DOHH2 (cell line): ENCODE measurements at regions not wholly inside any gene's neighbourhood (a gene's known extent, or its start where the extent isn't known, plus 50 kb on each side); places are given as distances from the start of the nearest gene placed in this dataset.

Source experiments
- H3F3A ChIP-seq: fragments of 200-600 bp; sonication (generic), shearing (Covaris generic); 2 replicates; pipeline ENCODE4 v1.6.0; 2016; ENCODE audit warnings: antibody characterized with exemption, mild to moderate bottlenecking; ENCODE audit not compliant: control insufficient read depth, insufficient read depth
- H3K27ac ChIP-seq: fragments of 200-600 bp; sonication (generic); 2 replicates; pipeline ENCODE4 v1.5.1; 2014; ENCODE audit warnings: low read depth, mild to moderate bottlenecking, low read length, moderate library complexity
- H3K27me3 ChIP-seq: fragments of 200-600 bp; sonication (generic); 2 replicates; pipeline ENCODE4 v1.6.1; 2014; ENCODE audit warnings: mild to moderate bottlenecking, low read length, mixed read lengths; ENCODE audit not compliant: control insufficient read depth
- H3K36me3 ChIP-seq: fragments of 200-600 bp; sonication (generic); 2 replicates; pipeline ENCODE4 v1.6.1; 2014; ENCODE audit warnings: mild to moderate bottlenecking, low read length, moderate library complexity, mixed read lengths; ENCODE audit not compliant: control insufficient read depth
- H3K4me1 ChIP-seq: fragments of 200-600 bp; sonication (generic); 2 replicates; pipeline ENCODE4 v1.6.1; 2014; ENCODE audit warnings: mild to moderate bottlenecking, low read length, mixed read lengths; ENCODE audit not compliant: control insufficient read depth
- H3K4me2 ChIP-seq: fragments of 200-600 bp; sonication (generic); 2 replicates; pipeline ENCODE4 v1.6.0; 2014; ENCODE audit warnings: mild to moderate bottlenecking, low read length, moderate library complexity
- H3K4me3 ChIP-seq: fragments of 200-600 bp; sonication (generic); 2 replicates; pipeline ENCODE4 v1.5.1; 2014; ENCODE audit warnings: mild to moderate bottlenecking, low read length, mixed read lengths
- H3K79me2 ChIP-seq: fragments of 200-600 bp; sonication (generic); 2 replicates; pipeline ENCODE4 v1.6.1; 2014; ENCODE audit warnings: mild to moderate bottlenecking, low read length, mixed read lengths; ENCODE audit not compliant: control insufficient read depth
- H3K9me2 ChIP-seq: fragments of 200-600 bp; sonication (generic); replicated peaks from 2 replicates; pipeline ENCODE4 v1.6.1; 2014; ENCODE audit warnings: mild to moderate bottlenecking, low read length, mixed read lengths; ENCODE audit not compliant: control insufficient read depth
- H3K9me3 ChIP-seq: fragments of 200-600 bp; sonication (generic); 2 replicates; pipeline ENCODE4 v1.6.1; 2014; ENCODE audit warnings: antibody characterized with exemption, low read length, mixed read lengths; ENCODE audit not compliant: control insufficient read depth, insufficient read depth
- H4K20me1 ChIP-seq: fragments of 200-600 bp; sonication (generic); 2 replicates; pipeline ENCODE4 v1.6.0; 2014; ENCODE audit warnings: low read depth, mild to moderate bottlenecking, antibody characterized with exemption, low read length, moderate library complexity; ENCODE audit not compliant: control insufficient read depth, insufficient read depth
- EZH2phosphoT487 ChIP-seq: fragments of 200-600 bp; sonication (generic); IDR thresholded peaks from 2 replicates; pipeline ENCODE4 v1.6.1; 2017; ENCODE audit warnings: borderline replicate concordance, mild to moderate bottlenecking, antibody characterized with exemption, low read length, moderate library complexity, mixed read lengths
- TF ChIP-seq, protein P1 (sequence below): fragments of 200-600 bp; sonication (generic); IDR thresholded peaks from one replicate; pipeline ENCODE4 v1.5.1; 2014; ENCODE audit warnings: antibody characterized with exemption, mild to moderate bottlenecking, low read depth, low read length; ENCODE audit not compliant: poor library complexity, severe bottlenecking

DNA sequence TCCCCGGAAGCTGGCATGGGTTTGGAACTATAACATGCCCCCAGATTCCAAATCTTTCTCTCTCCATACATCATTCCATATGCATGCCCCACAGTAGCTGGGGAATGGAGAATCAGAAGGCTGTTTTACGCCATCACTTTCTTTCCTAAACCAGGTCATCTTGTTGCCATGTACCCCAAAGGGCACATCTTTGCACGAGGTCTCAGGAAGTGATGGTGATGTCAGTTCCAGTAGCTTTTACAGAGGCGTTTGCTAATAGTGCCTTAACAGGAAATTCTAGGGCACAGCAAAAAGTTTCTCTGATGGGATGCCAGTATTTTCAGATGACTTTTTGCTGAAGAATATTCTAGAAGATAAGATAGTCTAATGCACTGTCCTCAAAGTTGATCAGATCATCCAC, 241.5 kb downstream of the MAF start:
- Histone ChIP-seq H3K4me2 (no peak overlapping the region), H3K79me2 (no peaks in the 10 kb centered on the region), H3K4me3 (no peak overlapping the region), H3K9me2 (no peaks in the 10 kb centered on the region), H3F3A (no peaks in the 10 kb centered on the region), H4K20me1 (no peaks in the 10 kb centered on the region), H3K9me3 (no peaks in the 10 kb centered on the region), H3K27me3 (peaks cover 3% of the 10 kb centered on the region; the same call in 1 of the 2 replicates), H3K27ac (no peak overlapping the region), H3K36me3 (no peaks in the 10 kb centered on the region), H3K4me1 (no peaks in the 10 kb centered on the region)
- TF ChIP-seq EZH2phosphoT487: no peak
- TF ChIP-seq, protein P1, sequence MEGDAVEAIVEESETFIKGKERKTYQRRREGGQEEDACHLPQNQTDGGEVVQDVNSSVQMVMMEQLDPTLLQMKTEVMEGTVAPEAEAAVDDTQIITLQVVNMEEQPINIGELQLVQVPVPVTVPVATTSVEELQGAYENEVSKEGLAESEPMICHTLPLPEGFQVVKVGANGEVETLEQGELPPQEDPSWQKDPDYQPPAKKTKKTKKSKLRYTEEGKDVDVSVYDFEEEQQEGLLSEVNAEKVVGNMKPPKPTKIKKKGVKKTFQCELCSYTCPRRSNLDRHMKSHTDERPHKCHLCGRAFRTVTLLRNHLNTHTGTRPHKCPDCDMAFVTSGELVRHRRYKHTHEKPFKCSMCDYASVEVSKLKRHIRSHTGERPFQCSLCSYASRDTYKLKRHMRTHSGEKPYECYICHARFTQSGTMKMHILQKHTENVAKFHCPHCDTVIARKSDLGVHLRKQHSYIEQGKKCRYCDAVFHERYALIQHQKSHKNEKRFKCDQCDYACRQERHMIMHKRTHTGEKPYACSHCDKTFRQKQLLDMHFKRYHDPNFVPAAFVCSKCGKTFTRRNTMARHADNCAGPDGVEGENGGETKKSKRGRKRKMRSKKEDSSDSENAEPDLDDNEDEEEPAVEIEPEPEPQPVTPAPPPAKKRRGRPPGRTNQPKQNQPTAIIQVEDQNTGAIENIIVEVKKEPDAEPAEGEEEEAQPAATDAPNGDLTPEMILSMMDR: no peak

DNA sequence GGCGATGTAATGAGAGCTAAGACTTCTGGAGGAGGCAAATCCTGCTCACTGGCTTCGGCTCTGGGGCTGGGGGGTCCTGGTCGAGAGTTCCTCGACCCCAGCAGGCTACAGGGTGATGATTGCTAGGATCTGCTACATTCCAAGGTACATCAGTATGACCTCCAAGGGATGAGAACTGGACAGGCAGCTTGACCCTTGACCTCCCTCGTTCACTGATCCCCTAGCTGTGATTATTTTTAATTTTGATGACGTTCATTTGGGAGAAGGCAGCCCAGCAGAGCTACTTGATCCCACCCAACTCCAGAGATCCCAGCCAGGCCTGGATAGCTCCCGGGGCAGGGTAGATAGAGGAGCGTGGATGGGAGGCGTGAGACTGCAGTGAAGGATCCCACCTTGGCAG, 242.3 kb downstream of the MAF start:
- Histone ChIP-seq H3K27me3 (peaks cover 3% of the 10 kb centered on the region; the same call in 1 of the 2 replicates), H3K9me3 (no peaks in the 10 kb centered on the region), H3K36me3 (no peaks in the 10 kb centered on the region), H3K9me2 (no peaks in the 10 kb centered on the region), H3K4me1 (no peaks in the 10 kb centered on the region), H3K79me2 (no peaks in the 10 kb centered on the region), H3K4me2 (no peak overlapping the region), H3K4me3 (no peak overlapping the region), H3F3A (no peaks in the 10 kb centered on the region), H3K27ac (no peak overlapping the region), H4K20me1 (no peaks in the 10 kb centered on the region)
- TF ChIP-seq EZH2phosphoT487: no peak
- TF ChIP-seq, protein P1: no peak

DNA sequence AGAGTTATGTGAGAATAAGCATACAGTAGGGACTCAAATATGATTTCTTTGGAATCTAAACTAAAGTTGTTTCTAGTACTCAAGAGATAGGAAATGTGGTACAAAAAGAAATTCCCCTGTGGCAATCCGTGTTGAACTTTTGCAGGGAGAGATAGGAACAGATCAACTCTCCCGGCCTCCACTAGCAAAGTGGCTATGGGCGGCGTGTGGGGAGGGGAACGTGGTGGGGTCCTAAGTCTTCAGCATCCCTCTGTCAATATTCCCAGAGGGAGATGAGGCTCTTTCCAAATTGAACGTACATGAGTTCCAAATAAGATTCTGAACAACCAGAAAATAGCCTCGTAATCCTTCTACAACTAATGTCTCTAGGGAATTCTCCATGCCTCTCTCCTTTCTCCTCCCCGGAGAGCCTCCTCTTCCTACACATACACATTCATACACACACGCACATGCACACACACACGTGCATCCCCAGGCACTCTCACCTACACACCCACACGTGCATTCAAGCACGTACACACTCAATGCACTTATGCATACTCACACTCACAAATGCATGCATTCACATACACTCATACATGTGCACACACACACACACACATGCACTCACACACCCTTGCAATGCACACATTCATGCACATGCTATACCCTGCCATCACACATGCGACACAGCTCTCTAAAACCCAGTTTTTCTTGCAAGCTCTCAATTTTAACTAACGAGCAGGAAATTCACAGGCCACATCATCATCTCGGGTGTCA, 244.8 kb downstream of the MAF start:
- Histone ChIP-seq H3F3A (no peaks in the 10 kb centered on the region), H3K27me3 (peaks cover 3% of the 10 kb centered on the region; the same call in 1 of the 2 replicates), H3K79me2 (no peaks in the 10 kb centered on the region), H3K4me1 (no peaks in the 10 kb centered on the region), H3K9me2 (no peaks in the 10 kb centered on the region), H4K20me1 (no peaks in the 10 kb centered on the region), H3K9me3 (no peaks in the 10 kb centered on the region), H3K4me2 (no peak overlapping the region), H3K27ac (no peak overlapping the region), H3K36me3 (no peaks in the 10 kb centered on the region), H3K4me3 (no peak overlapping the region)
- TF ChIP-seq, protein P1: no peak
- TF ChIP-seq EZH2phosphoT487: no peak
